Natural killer cell (primary cell): ENCODE measurements at regions not wholly inside any gene's neighbourhood (a gene's known extent, or its start where the extent isn't known, plus 50 kb on each side); places are given as distances from the start of the nearest gene placed in this dataset.
A peak's percentile ranks its signal among the peaks of the same experiment; 100 is the strongest.

Experiments used
- ATAC-seq, 3 donors: fragments of 150-1000 bp in 2 of 3; fragments of 200-7000 bp in 1 of 3; cut with Tn5 transposase; 1 replicate in 1 of 3; 2 replicates in 2 of 3; pipeline ENCODE4 v1.10.0; 2021; ENCODE audit warnings: mild to moderate bottlenecking in 2 of 3, moderate library complexity in 2 of 3
- DNase-seq, 2 donors: peaks; one replicate each; pipeline versions ENCODE4 v3.0.0 to v3.0.0-alpha.2; 2013 to 2021; ENCODE audit warnings: mixed read lengths in 1 of 2
- H3K27ac ChIP-seq: one replicate; pipeline ENCODE4 v1.5.1; 2013; ENCODE audit warnings: mild to moderate bottlenecking, low read length
- H3K27me3 ChIP-seq: one replicate; pipeline ENCODE4 v1.6.1; 2013; ENCODE audit warnings: low read length; ENCODE audit not compliant: control insufficient read depth, insufficient read depth
- H3K36me3 ChIP-seq: one replicate; pipeline ENCODE4 v1.6.1; 2013; ENCODE audit warnings: low read length; ENCODE audit not compliant: control insufficient read depth, insufficient read depth
- H3K4me1 ChIP-seq: one replicate; pipeline ENCODE4 v1.6.1; 2013; ENCODE audit warnings: low read length; ENCODE audit not compliant: control insufficient read depth, insufficient read depth
- H3K4me3 ChIP-seq: one replicate; pipeline ENCODE4 v1.5.1; 2013; ENCODE audit warnings: low read length
- H3K9me3 ChIP-seq: one replicate; pipeline ENCODE4 v1.6.1; 2013; ENCODE audit warnings: low read length; ENCODE audit not compliant: control insufficient read depth, insufficient read depth
- H3K27ac Mint-ChIP-seq, 2 donors: one replicate each; pipeline ENCODE4 v1.8.0; 2022; ENCODE audit warnings: mild to moderate bottlenecking in 2 of 2, mixed read lengths in 2 of 2, moderate library complexity in 1 of 2
- H3K27me3 Mint-ChIP-seq, 2 donors: one replicate each; pipeline ENCODE4 v1.8.0; 2022; ENCODE audit warnings: low read depth in 2 of 2, mixed read lengths in 2 of 2
- H3K36me3 Mint-ChIP-seq: one replicate; pipeline ENCODE4 v1.8.0; 2022; ENCODE audit warnings: mixed read lengths
- H3K4me1 Mint-ChIP-seq, 2 donors: one replicate each; pipeline ENCODE4 v1.8.0; 2022; ENCODE audit warnings: mixed read lengths in 2 of 2
- H3K4me3 Mint-ChIP-seq: one replicate; pipeline ENCODE4 v1.8.0; 2022; ENCODE audit warnings: mild to moderate bottlenecking, moderate library complexity, mixed read lengths
- H3K9me3 Mint-ChIP-seq, 2 donors: one replicate each; pipeline ENCODE4 v1.8.0; 2022; ENCODE audit warnings: mixed read lengths in 2 of 2
- CTCF ChIP-seq: fragments of 200-600 bp; IDR thresholded peaks from one replicate; pipeline ENCODE4 v1.8.0; 2022; ENCODE audit warnings: antibody characterized with exemption
- WGBS: methylation state at CpG from one replicate; pipeline ENCODE4 v1.1.7; 2013; ENCODE audit warnings: missing lambda C conversion rate; ENCODE audit not compliant: insufficient coverage; 5-methylcytosine and 5-hydroxymethylcytosine counted together
- intact Hi-C: fragments of 100-400 bp; cut with micrococcal nuclease; formaldehyde crosslinking; loops from one replicate; pipeline ENCODE4 v1.14.2; 2022

GRCh38 chr1:186620566-186621350 is 59.5 kb downstream of the PTGS2 start:
- intact Hi-C loops, result no loop called here
- DNase-seq, result peak in 1 of 2 donors; percentile 6
- Mint-ChIP-seq H3K4me3 (no peak overlapping the region), H3K36me3 (no peaks in the 10 kb centered on the region), H3K27me3 (no peaks in the 10 kb centered on the region), H3K27ac (peak overlapping the region; percentile 46 to 49), H3K9me3 (no peaks in the 10 kb centered on the region), H3K4me1 (peaks cover 34 to 37% of the 10 kb centered on the region in 2 donors)
- H3K36me3 ChIP-seq, result no peaks in the 10 kb centered on the region
- WGBS, result 32% methylated on average over 2 of the region's 2 CpGs
- TF ChIP-seq CTCF, result no peak
- peaks cover 17% of the 10 kb centered on the region for H3K4me1 ChIP-seq
- ATAC-seq, result peak; percentile 24 to 69 (median 68)
- H3K4me3 ChIP-seq, result no peak overlapping the region
- H3K27me3 ChIP-seq, result no peaks in the 10 kb centered on the region
- no peak overlapping the region for H3K27ac ChIP-seq
- no peaks in the 10 kb centered on the region for H3K9me3 ChIP-seq

- Mint-ChIP-seq H3K4me1 (peaks cover 50 to 52% of the 10 kb centered on the region in 2 donors), H3K36me3 (no peaks in the 10 kb centered on the region), H3K27ac (peak overlapping the region; percentile 25 to 31), H3K9me3 (peaks cover 0 to 2% of the 10 kb centered on the region in 2 donors), H3K27me3 (no peaks in the 10 kb centered on the region), H3K4me3 (peak overlapping the region; percentile 82)
- WGBS, result under 1% methylated on average over 9 of the region's 11 CpGs
- DNase-seq, result peak in 1 of 2 donors; percentile 56
- TF ChIP-seq CTCF, result no peak
- no peak overlapping the region for H3K27ac ChIP-seq
- no peaks in the 10 kb centered on the region for H3K36me3 ChIP-seq
- H3K4me3 ChIP-seq, result peak overlapping the region; percentile 8
- intact Hi-C loops, result no loop called here
- H3K9me3 ChIP-seq, result no peaks in the 10 kb centered on the region
- H3K4me1 ChIP-seq, result peaks cover 21% of the 10 kb centered on the region
- peak; percentile 73 to 85 (median 79) for ATAC-seq
- H3K27me3 ChIP-seq, result no peaks in the 10 kb centered on the region
Measured at GRCh38 chr1:186618401-186619170, 61.6 kb downstream of the PTGS2 start.

GRCh38 chr1:186617926-186618325 is 62.3 kb downstream of the PTGS2 start:
- ATAC-seq, result no peak
- no peaks in the 10 kb centered on the region for H3K27me3 ChIP-seq
- H3K27ac ChIP-seq, result no peak overlapping the region
- no peak overlapping the region for H3K4me3 ChIP-seq
- Mint-ChIP-seq H3K36me3 (no peaks in the 10 kb centered on the region), H3K4me1 (peaks cover 50 to 51% of the 10 kb centered on the region in 2 donors), H3K27me3 (no peaks in the 10 kb centered on the region), H3K4me3 (peak overlapping the region; percentile 83), H3K27ac (peak overlapping the region; percentile 31 to 61), H3K9me3 (peaks cover 0 to 2% of the 10 kb centered on the region in 2 donors)
- WGBS, result 40% methylated on average over 6 of the region's 7 CpGs
- H3K9me3 ChIP-seq, result no peaks in the 10 kb centered on the region
- peaks cover 21% of the 10 kb centered on the region for H3K4me1 ChIP-seq
- no peak for TF ChIP-seq CTCF
- intact Hi-C loops, result no loop called here
- H3K36me3 ChIP-seq, result no peaks in the 10 kb centered on the region
- DNase-seq, result peak in 1 of 2 donors; percentile 3
